SU-DHL-6 (cell line): ENCODE measurements at regions not wholly inside any gene's neighbourhood (a gene's known extent, or its start where the extent isn't known, plus 50 kb on each side); places are given as distances from the start of the nearest gene placed in this dataset.

Source experiments
- EZH2phosphoT487 ChIP-seq: fragments of 200-600 bp; sonication (generic), shearing (Covaris generic); conservative IDR thresholded peaks from 2 replicates; pipeline ENCODE4 v1.6.1; 2018; ENCODE audit warnings: mild to moderate bottlenecking, antibody characterized with exemption, low read length, moderate library complexity, mixed read lengths
- TF ChIP-seq, protein P1 (sequence below): fragments of 200-600 bp; sonication (generic); IDR thresholded peaks from one replicate; pipeline ENCODE4 v1.5.1; 2017; ENCODE audit warnings: antibody characterized with exemption, mild to moderate bottlenecking, low read length, moderate library complexity; ENCODE audit not compliant: insufficient read depth, poor library complexity, severe bottlenecking

DNA sequence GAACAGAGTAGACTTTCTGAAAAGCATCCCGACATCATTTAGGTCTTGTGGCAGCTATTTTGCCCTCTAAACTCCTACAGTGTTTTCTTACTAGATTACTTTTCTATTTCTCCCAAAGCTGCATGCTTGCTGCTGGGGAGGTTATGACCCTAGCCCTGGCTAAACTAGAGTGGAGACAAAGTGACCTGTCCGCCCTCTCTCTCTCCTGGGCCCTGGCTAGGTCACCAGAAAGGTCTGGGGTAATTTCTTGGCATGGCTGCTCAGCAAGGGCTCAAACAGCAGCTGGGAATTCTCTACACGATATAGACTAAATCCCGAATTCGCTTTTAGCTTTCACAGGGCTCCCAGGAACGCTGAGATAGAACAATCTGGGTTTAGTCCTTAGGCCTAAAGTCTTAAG lies 84.5 kb upstream of the KCNE2 start:
- TF ChIP-seq, protein P1, sequence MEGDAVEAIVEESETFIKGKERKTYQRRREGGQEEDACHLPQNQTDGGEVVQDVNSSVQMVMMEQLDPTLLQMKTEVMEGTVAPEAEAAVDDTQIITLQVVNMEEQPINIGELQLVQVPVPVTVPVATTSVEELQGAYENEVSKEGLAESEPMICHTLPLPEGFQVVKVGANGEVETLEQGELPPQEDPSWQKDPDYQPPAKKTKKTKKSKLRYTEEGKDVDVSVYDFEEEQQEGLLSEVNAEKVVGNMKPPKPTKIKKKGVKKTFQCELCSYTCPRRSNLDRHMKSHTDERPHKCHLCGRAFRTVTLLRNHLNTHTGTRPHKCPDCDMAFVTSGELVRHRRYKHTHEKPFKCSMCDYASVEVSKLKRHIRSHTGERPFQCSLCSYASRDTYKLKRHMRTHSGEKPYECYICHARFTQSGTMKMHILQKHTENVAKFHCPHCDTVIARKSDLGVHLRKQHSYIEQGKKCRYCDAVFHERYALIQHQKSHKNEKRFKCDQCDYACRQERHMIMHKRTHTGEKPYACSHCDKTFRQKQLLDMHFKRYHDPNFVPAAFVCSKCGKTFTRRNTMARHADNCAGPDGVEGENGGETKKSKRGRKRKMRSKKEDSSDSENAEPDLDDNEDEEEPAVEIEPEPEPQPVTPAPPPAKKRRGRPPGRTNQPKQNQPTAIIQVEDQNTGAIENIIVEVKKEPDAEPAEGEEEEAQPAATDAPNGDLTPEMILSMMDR: no peak
- no peak for TF ChIP-seq EZH2phosphoT487
